PC-9 (cell line): ENCODE measurements at regions not wholly inside any gene's neighbourhood (a gene's known extent, or its start where the extent isn't known, plus 50 kb on each side); places are given as distances from the start of the nearest gene placed in this dataset.

Experiments
- BruUV-seq: library from RNA; stranded (reverse); fragments of 400-500 nt; replicated peaks from 2 replicates; lab custom pipeline; 2021; lab: Mats Ljungman, UMichigan
- CTCF ChIA-PET: fragments of 300-600 bp; sonication (Branson Sonifier 250); formaldehyde crosslinking; loops from one replicate; lab custom pipeline; 2022; ENCODE audit warnings: antibody characterized with exemption; lab: Charles Lee
- POLR2A ChIA-PET: fragments of 300-600 bp; sonication (Branson Sonifier 250); formaldehyde crosslinking; loops from one replicate; lab custom pipeline; 2022; ENCODE audit warnings: antibody characterized with exemption; ENCODE audit not compliant: unreplicated experiment; lab: Charles Lee
- DNase-seq, 2 experiments: peaks; one replicate each; pipeline versions ENCODE4 v3.0.0 to v3.0.0-alpha.2; 2015 to 2022; ENCODE audit warnings: mixed read lengths in 1 of 2
- H2AFZ ChIP-seq: fragments of 200-600 bp; sonication (generic); 2 replicates; pipeline ENCODE4 v1.8.1; 2017; ENCODE audit warnings: antibody characterized with exemption
- H3F3A ChIP-seq: fragments of 200-600 bp; sonication (generic); 2 replicates; pipeline ENCODE4 v1.8.1; 2017; ENCODE audit warnings: antibody characterized with exemption, mild to moderate bottlenecking, low read depth; ENCODE audit not compliant: insufficient read depth
- H3K27ac ChIP-seq: fragments of 200-600 bp; sonication (generic); 2 replicates; pipeline ENCODE4 v1.6.1; 2016; ENCODE audit warnings: mixed run types
- H3K27me3 ChIP-seq: fragments of 200-600 bp; sonication (generic); 2 replicates; pipeline ENCODE4 v1.6.1; 2016; ENCODE audit warnings: low read depth, mixed run types; ENCODE audit not compliant: insufficient read depth
- H3K36me3 ChIP-seq: fragments of 200-600 bp; sonication (generic); 2 replicates; pipeline ENCODE4 v1.6.1; 2016; ENCODE audit warnings: low read depth, mixed run types
- H3K4me1 ChIP-seq: fragments of 200-600 bp; sonication (generic); replicated peaks from 2 replicates; pipeline ENCODE4 v1.6.1; 2016; ENCODE audit warnings: mixed run types; ENCODE audit not compliant: insufficient read depth
- H3K4me2 ChIP-seq: fragments of 200-600 bp; sonication (generic); 2 replicates; pipeline ENCODE4 v1.6.1; 2017; ENCODE audit warnings: mixed run types
- H3K4me3 ChIP-seq: fragments of 200-600 bp; sonication (generic); 2 replicates; pipeline ENCODE4 v1.6.1; 2016; ENCODE audit warnings: mixed run types
- H3K79me2 ChIP-seq: fragments of 200-600 bp; sonication (generic); 2 replicates; pipeline ENCODE4 v1.6.1; 2017; ENCODE audit warnings: low read depth, mixed run types
- H3K9me2 ChIP-seq: fragments of 200-600 bp; sonication (generic); 2 replicates; pipeline ENCODE4 v1.8.1; 2017; ENCODE audit warnings: mild to moderate bottlenecking; ENCODE audit not compliant: insufficient read depth
- H3K9me3 ChIP-seq: fragments of 200-600 bp; sonication (generic); 2 replicates; pipeline ENCODE4 v1.8.1; 2016; ENCODE audit warnings: low read depth; ENCODE audit not compliant: insufficient read depth
- H4K20me1 ChIP-seq: fragments of 200-600 bp; sonication (generic); 2 replicates; pipeline ENCODE4 v1.8.1; 2017; ENCODE audit not compliant: insufficient read depth
- EZH2 ChIP-seq: fragments of 200-600 bp; sonication (generic); IDR thresholded peaks from 2 replicates; pipeline ENCODE4 v1.8.0; 2017; ENCODE audit warnings: antibody characterized with exemption, low read depth
- intact Hi-C: fragments of 100-400 bp; cut with micrococcal nuclease; formaldehyde crosslinking; loops from one replicate; pipeline ENCODE4 v1.10.0; 2022; ENCODE audit not compliant: unreplicated experiment
- TF ChIP-seq, protein P1 (sequence below): fragments of 200-600 bp; sonication (generic); conservative IDR thresholded peaks from 2 replicates; pipeline ENCODE4 v1.6.1; 2017; ENCODE audit warnings: mixed run types, antibody characterized with exemption, mild to moderate bottlenecking, moderate library complexity

DNA sequence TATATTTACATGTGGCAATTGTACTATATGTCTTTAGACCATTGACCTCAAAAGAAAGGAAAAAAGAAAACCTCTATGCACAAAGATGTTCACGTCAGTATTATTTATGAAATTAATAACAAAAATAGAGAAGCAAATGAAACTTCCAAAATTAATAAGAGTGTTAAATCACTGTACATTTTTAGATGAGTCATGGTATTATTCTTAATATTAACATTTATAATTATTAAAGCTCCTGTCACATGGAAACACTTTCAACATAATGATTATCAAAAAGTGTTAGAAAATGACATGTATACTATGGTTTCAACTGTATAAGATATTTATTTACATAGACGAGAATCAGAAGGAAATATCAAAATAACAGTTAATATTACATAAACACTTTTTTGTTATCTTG lies 324.9 kb upstream of the RUNX1 start:
- no peaks in the 10 kb centered on the region; the same call in 1 of the 2 replicates for H3F3A ChIP-seq
- ChIA-PET CTCF (no interaction called here), POLR2A (no interaction called here)
- intact Hi-C loops = no loop called here
- H3K4me1 ChIP-seq = no peaks in the 10 kb centered on the region
- no peaks in the 10 kb centered on the region for H3K9me2 ChIP-seq
- H3K27me3 ChIP-seq = no peaks in the 10 kb centered on the region
- no TSS peak for BruUV-seq
- TF ChIP-seq EZH2 = no peak
- TF ChIP-seq, protein P1, sequence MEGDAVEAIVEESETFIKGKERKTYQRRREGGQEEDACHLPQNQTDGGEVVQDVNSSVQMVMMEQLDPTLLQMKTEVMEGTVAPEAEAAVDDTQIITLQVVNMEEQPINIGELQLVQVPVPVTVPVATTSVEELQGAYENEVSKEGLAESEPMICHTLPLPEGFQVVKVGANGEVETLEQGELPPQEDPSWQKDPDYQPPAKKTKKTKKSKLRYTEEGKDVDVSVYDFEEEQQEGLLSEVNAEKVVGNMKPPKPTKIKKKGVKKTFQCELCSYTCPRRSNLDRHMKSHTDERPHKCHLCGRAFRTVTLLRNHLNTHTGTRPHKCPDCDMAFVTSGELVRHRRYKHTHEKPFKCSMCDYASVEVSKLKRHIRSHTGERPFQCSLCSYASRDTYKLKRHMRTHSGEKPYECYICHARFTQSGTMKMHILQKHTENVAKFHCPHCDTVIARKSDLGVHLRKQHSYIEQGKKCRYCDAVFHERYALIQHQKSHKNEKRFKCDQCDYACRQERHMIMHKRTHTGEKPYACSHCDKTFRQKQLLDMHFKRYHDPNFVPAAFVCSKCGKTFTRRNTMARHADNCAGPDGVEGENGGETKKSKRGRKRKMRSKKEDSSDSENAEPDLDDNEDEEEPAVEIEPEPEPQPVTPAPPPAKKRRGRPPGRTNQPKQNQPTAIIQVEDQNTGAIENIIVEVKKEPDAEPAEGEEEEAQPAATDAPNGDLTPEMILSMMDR = no peak
- H3K4me3 ChIP-seq = no peak overlapping the region
- H2AFZ ChIP-seq = no peak overlapping the region
- no peaks in the 10 kb centered on the region for H3K79me2 ChIP-seq
- no peaks in the 10 kb centered on the region for H3K36me3 ChIP-seq
- H4K20me1 ChIP-seq = no peaks in the 10 kb centered on the region
- no peaks in the 10 kb centered on the region for H3K9me3 ChIP-seq
- no peak overlapping the region for H3K4me2 ChIP-seq
- no peak for DNase-seq
- no peak overlapping the region for H3K27ac ChIP-seq

DNA sequence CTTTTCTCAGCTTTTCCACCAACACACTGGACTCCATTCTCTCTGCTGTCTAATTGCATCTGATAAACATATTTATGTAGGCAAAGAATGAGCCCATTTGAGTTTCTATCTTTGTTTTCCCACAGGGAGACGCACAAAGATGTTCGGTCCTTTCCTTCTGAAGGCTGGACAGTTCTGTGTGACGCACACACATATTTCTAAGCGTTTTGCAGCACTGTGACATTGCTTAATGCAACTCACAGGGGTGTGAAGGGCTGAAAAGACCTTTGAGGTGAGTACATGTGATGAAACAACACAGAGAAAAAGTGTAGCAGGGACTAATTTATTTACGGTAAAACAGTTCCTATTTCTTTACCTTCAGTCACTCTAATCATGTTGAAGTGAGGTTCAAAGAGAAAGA lies 323.1 kb upstream of the RUNX1 start:
- no TSS peak for BruUV-seq
- no peak for DNase-seq
- Histone ChIP-seq H3K9me2 (no peaks in the 10 kb centered on the region), H3K36me3 (no peaks in the 10 kb centered on the region), H3F3A (no peaks in the 10 kb centered on the region), H2AFZ (no peak overlapping the region), H3K4me2 (no peak overlapping the region), H3K9me3 (no peaks in the 10 kb centered on the region), H3K4me1 (no peaks in the 10 kb centered on the region), H3K27me3 (no peaks in the 10 kb centered on the region), H3K4me3 (no peak overlapping the region), H4K20me1 (no peaks in the 10 kb centered on the region), H3K27ac (no peak overlapping the region), H3K79me2 (no peaks in the 10 kb centered on the region)
- TF ChIP-seq EZH2 = no peak
- TF ChIP-seq, protein P1 = no peak
- ChIA-PET POLR2A (no interaction called here), CTCF (no interaction called here)
- intact Hi-C loops = no loop called here

DNA sequence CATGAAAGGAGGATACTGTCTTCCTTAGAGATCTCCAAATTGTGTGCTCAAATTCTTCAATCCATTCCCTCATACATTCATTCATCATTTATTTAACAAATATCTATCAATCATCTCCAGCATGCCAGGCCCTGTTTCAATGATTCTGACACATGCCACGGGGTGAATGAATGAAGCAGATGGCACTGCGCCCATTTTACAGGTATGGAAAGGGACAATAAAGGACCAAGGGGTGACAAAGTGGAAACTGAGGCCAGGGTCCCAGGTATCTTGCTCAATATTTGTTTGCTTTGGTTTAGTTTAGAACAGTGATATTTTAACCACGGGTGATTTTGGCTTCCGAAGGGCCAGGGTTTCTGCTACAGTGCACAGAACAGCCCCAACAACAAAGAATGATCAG lies 321.6 kb upstream of the RUNX1 start:
- no peak overlapping the region for H3K27ac ChIP-seq
- no peaks in the 10 kb centered on the region for H3K27me3 ChIP-seq
- H2AFZ ChIP-seq = no peak overlapping the region
- intact Hi-C loops = no loop called here
- BruUV-seq = no TSS peak
- H3K79me2 ChIP-seq = no peaks in the 10 kb centered on the region
- H3K4me1 ChIP-seq = no peaks in the 10 kb centered on the region
- no peaks in the 10 kb centered on the region for H4K20me1 ChIP-seq
- no peaks in the 10 kb centered on the region; the same call in 1 of the 2 replicates for H3K9me3 ChIP-seq
- H3F3A ChIP-seq = no peaks in the 10 kb centered on the region
- no peaks in the 10 kb centered on the region for H3K9me2 ChIP-seq
- H3K4me3 ChIP-seq = no peak overlapping the region
- no peak overlapping the region for H3K4me2 ChIP-seq
- ChIA-PET POLR2A (no interaction called here), CTCF (no interaction called here)
- TF ChIP-seq EZH2 = no peak
- TF ChIP-seq, protein P1 = no peak
- no peaks in the 10 kb centered on the region for H3K36me3 ChIP-seq
- DNase-seq = no peak
